ENCODE measurements at regions not wholly inside any gene's neighbourhood (a gene's known extent, or its start where the extent isn't known, plus 50 kb on each side); places are given as distances from the start of the nearest gene placed in this dataset.
A peak's percentile ranks its signal among the peaks of the same experiment; 100 is the strongest.

- DNase-seq = no peak
These were observed 51.6 kb upstream of the SRGAP3 start for GRCh38 chr3:9301091-9301490.

GRCh38 chr3:9301798-9302197, 52.4 kb upstream of the SRGAP3 start:
- no peak for DNase-seq

- peak; percentile 46 for DNase-seq
These were observed 53.2 kb upstream of the SRGAP3 start for GRCh38 chr3:9302425-9303181.

DNA sequence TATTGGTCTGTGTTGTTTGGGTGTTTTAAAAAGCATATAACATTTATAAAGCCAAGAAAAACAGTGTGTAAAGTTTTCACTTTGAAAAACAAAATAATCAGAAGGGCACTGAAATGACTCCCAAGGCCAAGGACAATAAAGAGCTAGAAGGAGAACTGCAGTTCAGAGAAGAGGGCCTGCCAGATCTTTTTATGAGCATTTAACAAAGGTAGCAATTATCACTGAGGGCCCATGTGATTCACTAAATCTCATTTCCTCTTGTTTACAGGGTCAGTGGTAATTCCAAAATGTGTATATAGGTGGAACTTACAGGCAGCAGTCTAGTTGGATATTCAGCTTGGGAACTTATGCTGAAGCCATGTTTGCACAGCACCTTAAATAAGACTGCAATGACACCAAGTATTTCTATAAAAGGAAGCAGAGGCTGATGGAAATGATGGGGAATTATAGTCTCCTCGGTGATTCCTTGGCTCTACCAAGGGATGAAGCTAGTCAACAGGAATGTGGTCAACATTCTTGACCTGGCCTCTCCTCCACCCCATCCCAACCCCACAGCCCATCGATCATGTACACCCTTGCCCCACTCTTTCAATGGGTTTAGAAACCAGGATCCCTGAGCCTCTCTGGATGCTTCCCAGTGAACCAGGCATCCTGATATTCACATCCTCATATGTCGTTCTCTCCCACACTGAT, 54.4 kb upstream of the THUMPD3 start:
- DNase-seq = peak; percentile 1

DNA sequence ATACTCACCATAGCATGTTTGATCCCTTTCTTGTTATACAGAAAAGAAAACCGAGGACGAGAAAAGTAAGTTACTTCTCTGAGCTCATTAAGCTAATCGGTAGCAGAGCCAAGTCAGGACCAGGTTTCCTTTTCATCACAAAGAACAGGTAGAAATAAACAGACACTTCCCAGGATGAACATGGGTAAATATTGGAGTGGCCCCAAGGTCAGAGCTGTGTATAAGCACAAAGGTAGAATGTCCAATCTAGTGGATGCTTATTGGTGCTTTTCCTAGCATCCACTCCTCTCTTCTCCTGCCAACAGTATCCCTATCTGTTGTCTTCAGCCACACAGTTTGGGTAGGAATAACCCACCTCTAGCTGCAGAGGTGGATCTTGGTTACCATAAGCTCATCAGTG, 52.8 kb upstream of the THUMPD3 start:
- no peak for DNase-seq

GRCh38 chr3:9311228-9311627, 51.6 kb upstream of the THUMPD3 start:
- no peak for DNase-seq
